ENCODE measurements at regions not wholly inside any gene's neighbourhood (a gene's known extent, or its start where the extent isn't known, plus 50 kb on each side); places are given as distances from the start of the nearest gene placed in this dataset.

DNA sequence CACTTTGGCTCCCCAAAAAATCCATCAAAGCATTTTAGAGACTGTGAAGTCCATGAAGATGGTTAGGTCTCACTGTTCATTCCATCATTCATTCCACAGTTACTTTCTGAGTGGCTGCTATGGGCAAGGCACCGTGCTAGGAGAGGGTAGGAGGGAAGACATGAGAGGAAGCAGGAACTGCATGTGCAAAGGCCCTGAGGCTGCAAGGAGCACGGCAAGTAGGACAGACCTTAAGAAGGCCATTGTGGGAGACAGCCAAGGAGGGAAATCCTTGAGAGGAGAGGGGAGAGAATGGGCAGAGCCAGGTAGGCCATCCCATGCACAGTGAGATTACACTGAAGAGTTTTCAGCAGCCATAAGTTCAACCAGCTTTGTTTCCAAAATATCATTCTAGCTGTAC, 196.2 kb upstream of the DYNLRB2 start:
- TF ChIP-seq, protein P1, sequence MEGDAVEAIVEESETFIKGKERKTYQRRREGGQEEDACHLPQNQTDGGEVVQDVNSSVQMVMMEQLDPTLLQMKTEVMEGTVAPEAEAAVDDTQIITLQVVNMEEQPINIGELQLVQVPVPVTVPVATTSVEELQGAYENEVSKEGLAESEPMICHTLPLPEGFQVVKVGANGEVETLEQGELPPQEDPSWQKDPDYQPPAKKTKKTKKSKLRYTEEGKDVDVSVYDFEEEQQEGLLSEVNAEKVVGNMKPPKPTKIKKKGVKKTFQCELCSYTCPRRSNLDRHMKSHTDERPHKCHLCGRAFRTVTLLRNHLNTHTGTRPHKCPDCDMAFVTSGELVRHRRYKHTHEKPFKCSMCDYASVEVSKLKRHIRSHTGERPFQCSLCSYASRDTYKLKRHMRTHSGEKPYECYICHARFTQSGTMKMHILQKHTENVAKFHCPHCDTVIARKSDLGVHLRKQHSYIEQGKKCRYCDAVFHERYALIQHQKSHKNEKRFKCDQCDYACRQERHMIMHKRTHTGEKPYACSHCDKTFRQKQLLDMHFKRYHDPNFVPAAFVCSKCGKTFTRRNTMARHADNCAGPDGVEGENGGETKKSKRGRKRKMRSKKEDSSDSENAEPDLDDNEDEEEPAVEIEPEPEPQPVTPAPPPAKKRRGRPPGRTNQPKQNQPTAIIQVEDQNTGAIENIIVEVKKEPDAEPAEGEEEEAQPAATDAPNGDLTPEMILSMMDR (conservative IDR thresholded peaks at IDR 0.05 in 1 of 2, IDR thresholded peaks at IDR 0.05 in 1 of 2; ENCODE audit: extremely low read depth in 1 of 2, insufficient read depth in 1 of 2, low read depth in 1 of 2, low read length in 2 of 2): no peak
- TF ChIP-seq EZH2 (IDR thresholded peaks at IDR 0.05; ENCODE audit: borderline replicate concordance, low read length): no peak
